Non-pigmented ciliary epithelial cell (primary cell): ENCODE measurements at regions not wholly inside any gene's neighbourhood (a gene's known extent, or its start where the extent isn't known, plus 50 kb on each side); places are given as distances from the start of the nearest gene placed in this dataset.

Experiments used
- DNase-seq: peaks from one replicate; pipeline ENCODE4 v3.0.0-alpha.2; 2010; ENCODE audit warnings: low read depth

- DNase-seq: no peak
Measured at GRCh38 chr11:134476435-134477021, 64.5 kb upstream of the B3GAT1 start.

DNA sequence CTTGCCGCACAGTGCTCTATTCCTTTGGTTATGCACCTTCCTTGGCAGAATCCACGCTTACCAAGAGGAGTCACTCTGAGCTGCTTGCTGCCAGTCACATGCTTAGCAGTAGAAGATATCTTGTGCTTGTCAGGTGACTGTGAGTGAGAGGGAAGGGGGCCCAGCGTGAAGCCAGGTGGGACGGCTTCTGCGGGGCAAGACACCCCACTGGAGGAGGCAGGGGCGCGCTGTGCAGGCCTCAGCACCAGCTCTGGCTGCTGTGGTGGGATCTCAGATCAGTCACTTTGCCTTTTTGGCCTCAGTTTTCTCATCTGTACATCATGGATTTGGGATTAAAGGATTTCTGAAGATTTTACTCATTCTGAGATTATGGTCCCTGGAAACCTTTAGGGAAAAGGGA lies 63.9 kb upstream of the B3GAT1 start:
- no peak for DNase-seq

- DNase-seq: no peak
Measured at GRCh38 chr11:134474942-134475341, 62.9 kb upstream of the B3GAT1 start.

DNA sequence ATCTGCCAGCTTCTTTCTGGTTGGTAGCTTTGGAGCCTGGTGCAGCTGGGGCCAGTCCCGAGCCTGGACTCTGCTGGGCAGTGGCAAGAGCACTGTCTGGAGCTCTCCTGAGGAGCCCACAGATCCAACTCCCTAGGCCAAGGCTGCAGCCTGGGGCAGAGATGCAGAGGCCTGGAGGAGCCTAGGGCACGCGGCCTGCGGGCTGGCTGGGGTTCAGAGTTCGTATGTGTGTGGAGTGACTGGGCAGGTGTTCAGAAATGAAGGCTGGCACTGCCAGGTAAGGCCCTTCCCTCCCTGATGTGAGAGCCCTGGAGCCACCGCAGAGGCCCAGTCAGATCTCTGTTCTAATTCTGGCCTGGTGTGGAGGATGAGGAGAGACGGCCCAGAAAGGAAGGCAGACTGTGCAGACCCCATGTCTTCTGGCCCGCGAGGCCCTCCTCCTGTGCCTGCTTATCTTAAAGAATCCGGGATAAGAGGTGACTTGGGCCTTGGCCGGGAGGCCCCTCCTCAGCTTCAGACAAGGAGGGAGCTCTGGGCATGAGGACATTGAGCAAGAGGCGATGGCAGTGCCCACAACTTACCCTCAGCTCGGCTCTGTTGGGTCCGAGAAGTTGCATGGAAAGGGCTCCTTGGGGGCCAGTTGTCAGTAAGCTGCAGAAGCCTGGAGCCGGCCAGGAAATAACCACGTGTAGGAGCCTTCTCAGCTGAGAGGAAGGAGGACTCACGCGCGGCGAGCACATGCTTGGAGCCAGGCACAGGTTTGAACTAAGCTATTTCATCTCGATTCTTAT lies 62.2 kb upstream of the B3GAT1 start:
- no peak for DNase-seq

- no peak for DNase-seq
Measured at GRCh38 chr11:134471716-134472455, 59.8 kb upstream of the B3GAT1 start.

- DNase-seq: no peak
Measured at GRCh38 chr11:134471087-134471715, 59.2 kb upstream of the B3GAT1 start.

DNA sequence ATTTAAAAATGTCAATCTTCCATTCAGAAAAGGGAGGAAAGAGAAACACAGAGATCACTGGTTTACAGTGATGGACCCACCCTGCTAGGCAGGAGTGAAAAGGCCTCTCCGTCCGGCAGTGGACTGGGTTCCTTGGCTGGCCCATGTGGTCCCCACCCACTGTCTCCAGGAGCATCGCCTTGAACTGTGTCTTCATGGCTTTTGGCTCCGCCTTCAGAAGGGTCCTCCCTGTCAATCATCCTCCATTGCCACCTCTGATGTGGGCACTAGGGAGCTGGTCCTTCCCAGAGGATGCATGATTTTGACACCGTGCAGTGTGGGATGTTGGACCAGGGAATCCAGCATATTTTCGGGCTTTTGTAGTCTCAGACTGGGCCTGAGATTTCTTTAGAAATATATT lies 58.2 kb upstream of the B3GAT1 start:
- DNase-seq: no peak

DNA sequence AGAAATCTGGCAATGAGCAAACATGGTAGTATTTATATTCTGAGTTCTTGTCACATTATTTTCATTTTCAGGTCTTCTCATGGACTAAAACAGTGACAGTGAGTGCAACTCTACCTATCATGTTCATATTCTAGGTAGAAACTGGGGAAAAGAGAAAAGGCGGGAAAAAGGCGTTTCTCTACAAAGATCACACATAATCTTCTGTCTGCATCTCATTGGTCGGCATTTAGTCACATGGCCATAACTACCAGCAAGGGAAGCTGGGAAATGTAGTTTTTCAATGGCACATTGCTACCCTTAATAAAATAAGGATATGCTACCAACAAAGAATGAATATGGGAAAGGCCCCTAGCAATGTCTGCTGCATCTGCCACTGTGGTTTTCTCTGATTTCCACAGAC lies 57.6 kb upstream of the B3GAT1 start:
- DNase-seq: no peak

DNA sequence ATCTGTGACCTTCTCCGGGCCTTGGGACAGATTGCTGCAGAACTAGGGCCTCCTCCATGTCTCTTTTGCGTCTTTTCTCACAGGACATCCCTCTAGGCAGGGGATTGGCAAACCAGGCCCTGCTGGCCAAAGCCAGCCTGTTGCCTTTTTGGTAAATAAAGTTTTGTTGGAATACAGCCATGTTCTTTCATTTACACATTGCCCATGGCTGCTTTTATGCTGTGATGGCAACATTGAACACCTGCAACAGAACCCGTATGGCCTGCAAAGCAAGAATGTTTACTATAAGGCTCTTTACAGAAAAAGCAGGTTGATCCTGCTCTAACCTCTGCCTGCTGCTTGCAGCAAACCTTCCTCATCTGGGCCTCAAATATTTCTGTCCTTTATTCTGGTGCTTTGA lies 56.8 kb upstream of the B3GAT1 start:
- no peak for DNase-seq

DNA sequence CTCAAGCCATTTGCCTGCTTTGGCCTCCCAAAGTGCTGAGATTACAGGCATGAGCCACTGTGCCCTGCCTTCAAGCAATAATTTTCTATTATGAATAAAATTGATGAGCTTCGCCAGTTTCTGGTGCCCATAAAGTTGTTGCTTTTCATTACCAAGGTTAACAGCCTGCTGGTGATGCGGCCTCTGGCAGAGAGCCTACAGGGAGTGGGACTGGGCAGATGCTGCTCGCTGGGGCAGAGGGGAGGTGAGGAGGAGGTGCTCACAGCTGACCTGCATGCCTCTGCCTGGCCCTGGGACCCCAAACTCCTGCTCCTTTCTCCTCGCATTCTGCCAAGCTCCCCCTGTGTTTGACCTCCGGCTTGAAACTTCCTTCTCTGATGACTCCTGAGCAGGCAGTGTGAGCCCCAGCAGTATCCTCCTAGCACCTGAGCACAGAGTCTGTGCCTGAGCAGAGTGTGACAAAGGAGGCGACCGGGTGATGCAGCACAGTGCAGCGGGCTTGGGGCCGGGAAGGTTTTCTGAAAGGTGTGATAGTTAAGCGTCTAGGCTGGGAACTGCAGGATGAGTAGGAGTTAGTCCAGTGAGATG lies 56.1 kb upstream of the B3GAT1 start:
- no peak for DNase-seq

DNA sequence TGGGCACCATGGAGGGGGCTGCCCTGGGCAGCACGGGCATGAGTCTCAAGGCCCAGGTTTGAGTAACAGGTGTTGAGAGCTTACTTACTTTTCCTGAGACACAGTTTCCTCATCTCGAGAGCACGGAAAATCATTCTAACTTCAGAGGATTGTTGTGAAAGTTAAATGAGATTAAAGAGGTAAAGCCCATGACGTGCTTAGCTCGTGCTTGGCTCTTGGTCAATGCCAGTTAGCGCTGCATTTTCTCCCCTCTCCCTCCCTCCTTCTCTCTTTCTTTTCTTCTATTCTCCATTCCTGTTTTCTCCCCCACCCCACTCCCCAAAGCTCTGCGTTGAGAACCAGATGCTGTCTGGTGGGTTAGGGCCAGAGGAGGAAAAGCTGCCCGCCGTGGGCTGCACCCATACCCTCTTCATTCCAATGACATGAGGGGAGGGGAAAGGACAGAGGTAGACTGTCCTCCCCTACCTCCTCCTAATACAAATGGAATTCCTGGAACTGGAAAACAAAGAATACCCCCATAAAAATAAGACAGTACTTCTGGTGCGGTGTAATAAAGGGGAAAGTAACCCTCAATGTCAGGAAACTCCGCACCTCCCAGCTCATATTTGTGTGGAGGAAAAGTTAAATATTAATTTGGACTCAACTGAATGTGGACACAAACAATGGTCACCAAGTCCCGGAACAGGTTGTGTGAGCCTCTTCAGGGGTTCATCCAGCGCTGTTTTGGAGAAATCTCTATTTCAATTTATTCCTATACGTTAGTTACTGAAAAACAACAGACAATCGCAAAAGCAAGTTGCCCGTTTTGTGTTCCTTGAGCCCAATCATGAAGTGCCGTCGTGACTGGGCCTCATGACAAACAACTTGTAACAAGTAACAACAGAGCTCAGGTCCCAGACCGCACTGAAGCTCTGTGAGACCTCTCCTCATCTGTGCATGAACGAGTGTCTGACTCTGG lies 54.8 kb upstream of the B3GAT1 start:
- DNase-seq: no peak

- no peak for DNase-seq
Measured at GRCh38 chr11:134466156-134466555, 54.1 kb upstream of the B3GAT1 start.

DNA sequence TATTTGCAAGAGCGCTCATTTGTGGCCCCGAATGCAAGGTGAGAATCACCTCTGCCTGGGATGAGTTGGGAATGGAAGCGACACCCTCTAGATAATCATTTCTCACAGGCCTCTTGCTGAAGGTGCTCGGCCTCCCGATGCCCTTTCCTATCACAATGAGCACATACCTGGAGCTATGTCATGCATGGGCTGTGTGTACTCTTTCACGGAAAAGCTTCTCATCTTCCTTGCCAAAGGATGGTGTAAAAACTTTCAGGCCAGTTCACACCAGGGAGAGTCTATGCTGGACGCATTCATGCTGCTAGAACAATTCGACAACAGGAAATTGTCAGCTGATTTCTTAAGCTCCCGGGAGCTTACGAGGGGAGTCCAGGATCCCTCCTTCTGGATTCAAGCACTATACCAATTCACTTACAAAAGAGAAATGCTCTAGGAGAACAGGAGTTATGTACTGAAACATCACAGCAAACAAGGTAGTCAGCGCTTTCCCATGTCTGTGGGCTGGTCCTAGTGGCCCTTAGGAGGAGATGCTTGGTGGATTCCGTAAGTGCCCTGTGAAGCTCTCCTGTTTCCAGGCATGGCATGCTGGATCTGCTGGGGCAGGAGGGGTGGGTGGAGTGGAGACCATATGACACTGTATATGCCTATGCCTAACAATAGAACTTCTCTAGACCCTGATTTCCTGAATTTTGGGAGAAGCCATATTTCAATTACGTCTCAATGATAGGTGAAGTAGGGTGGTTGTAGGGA lies 53.1 kb upstream of the B3GAT1 start:
- DNase-seq: no peak

DNA sequence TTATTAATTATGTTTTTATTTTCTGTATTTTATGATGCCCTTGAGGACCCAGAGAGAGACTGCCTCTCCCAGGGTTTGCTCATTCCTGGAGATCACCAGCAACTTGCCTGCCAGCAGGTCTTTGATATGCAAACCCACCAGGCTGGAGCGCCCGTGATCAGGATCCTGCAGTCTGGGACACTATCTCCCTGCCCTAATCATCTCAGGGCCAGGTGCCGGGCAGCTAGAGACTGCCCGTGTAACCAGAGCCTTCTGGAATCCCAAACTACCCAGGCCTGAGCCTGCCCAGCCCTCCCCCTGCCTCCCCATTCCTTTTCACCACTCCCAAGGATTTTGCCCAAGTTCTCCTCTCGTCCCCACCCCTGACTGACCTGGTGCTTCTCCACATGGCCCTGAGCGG lies 52.2 kb upstream of the B3GAT1 start:
- DNase-seq: no peak

GRCh38 chr11:134463716-134464115 lies 51.7 kb upstream of the B3GAT1 start:
- no peak for DNase-seq
